CD4-positive, CD25-positive, alpha-beta regulatory T cell (primary cell): ENCODE measurements at regions not wholly inside any gene's neighbourhood (a gene's known extent, or its start where the extent isn't known, plus 50 kb on each side); places are given as distances from the start of the nearest gene placed in this dataset.

Experiments
- ATAC-seq, 2 donors: fragments of 150-1000 bp; cut with Tn5 transposase; one replicate each; pipeline ENCODE4 v1.10.0; 2021; ENCODE audit warnings: low read depth in 2 of 2, moderate number of reproducible peaks in 2 of 2, moderate library complexity in 1 of 2
- DNase-seq, 3 donors: peaks; one replicate each; pipeline versions ENCODE4 v3.0.0 to v3.0.0-alpha.2; 2012 to 2022; ENCODE audit warnings: mixed read lengths in 1 of 3
- H3K27ac ChIP-seq: one replicate; pipeline ENCODE4 v1.7.0; 2013; ENCODE audit warnings: mild to moderate bottlenecking, low read length; ENCODE audit not compliant: insufficient read depth, poor library complexity, severe bottlenecking
- H3K27me3 ChIP-seq: one replicate; pipeline ENCODE4 v1.7.0; 2013; ENCODE audit warnings: low read length; ENCODE audit not compliant: control insufficient read depth, insufficient read depth
- H3K36me3 ChIP-seq: one replicate; pipeline ENCODE4 v1.7.0; 2013; ENCODE audit warnings: mild to moderate bottlenecking, low read length, moderate library complexity; ENCODE audit not compliant: control insufficient read depth, insufficient read depth
- H3K4me1 ChIP-seq: 2 replicates; pipeline ENCODE4 v1.7.0; 2013; ENCODE audit warnings: mild to moderate bottlenecking, low read length; ENCODE audit not compliant: insufficient read depth, control insufficient read depth, poor library complexity, severe bottlenecking
- H3K4me3 ChIP-seq: one replicate; pipeline ENCODE4 v1.7.0; 2013; ENCODE audit warnings: low read depth, mild to moderate bottlenecking, low read length, moderate library complexity
- H3K9me3 ChIP-seq, 2 experiments: 1 replicate in 1 of 2; 2 replicates in 1 of 2; pipeline ENCODE4 v1.7.0; 2013; ENCODE audit warnings: low read length in 2 of 2, mild to moderate bottlenecking in 1 of 2, moderate library complexity in 1 of 2; ENCODE audit not compliant: control insufficient read depth in 2 of 2
- H3K27ac Mint-ChIP-seq, 3 donors: one replicate each; pipeline ENCODE4 v1.8.0; 2020 to 2022; ENCODE audit warnings: mild to moderate bottlenecking in 3 of 3, mixed read lengths in 3 of 3, moderate library complexity in 2 of 3
- H3K27me3 Mint-ChIP-seq: one replicate; pipeline ENCODE4 v1.8.0; 2022; ENCODE audit warnings: mild to moderate bottlenecking, mixed read lengths
- H3K36me3 Mint-ChIP-seq: one replicate; pipeline ENCODE4 v1.8.0; 2020; ENCODE audit warnings: mixed read lengths
- H3K4me1 Mint-ChIP-seq, 4 donors: one replicate each; pipeline ENCODE4 v1.8.0; 2020 to 2022; ENCODE audit warnings: mixed read lengths in 4 of 4, mild to moderate bottlenecking in 1 of 4
- H3K4me3 Mint-ChIP-seq, 4 donors: one replicate each; pipeline ENCODE4 v1.8.0; 2020 to 2022; ENCODE audit warnings: mild to moderate bottlenecking in 4 of 4, mixed read lengths in 4 of 4, moderate library complexity in 3 of 4
- H3K9me3 Mint-ChIP-seq, 7 donors: one replicate each; pipeline ENCODE4 v1.8.0; 2020 to 2022; ENCODE audit warnings: mixed read lengths in 7 of 7, mild to moderate bottlenecking in 3 of 7, moderate library complexity in 2 of 7

DNA sequence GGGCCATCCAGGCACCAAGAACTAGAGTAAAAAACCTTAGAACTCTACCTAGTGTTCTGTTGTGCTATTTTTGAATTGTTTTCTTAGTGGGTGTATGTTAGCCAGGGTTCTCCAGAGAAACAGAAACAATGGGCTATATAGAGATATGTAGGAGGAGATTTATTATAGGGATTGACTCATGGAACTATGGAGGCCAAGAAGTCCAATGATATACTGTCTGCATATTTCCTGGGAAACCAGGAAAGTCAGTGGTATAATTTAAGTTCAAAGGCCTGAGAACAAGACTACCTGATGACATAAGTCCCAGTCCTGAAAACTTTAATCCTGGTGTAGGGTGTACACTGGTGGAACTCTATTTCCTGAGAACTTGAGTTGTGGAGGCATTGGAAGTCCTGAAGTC lies 108.7 kb upstream of the ACVR1 start:
- ATAC-seq (no peak), DNase-seq (no peak)
- Histone ChIP-seq H3K4me1 (no peaks in the 10 kb centered on the region), H3K27me3 (peaks cover 4% of the 10 kb centered on the region), H3K36me3 (no peaks in the 10 kb centered on the region), H3K9me3 (peaks cover 2 to 4% of the 10 kb centered on the region in 2 experiments), H3K4me3 (no peak overlapping the region), H3K27ac (no peak overlapping the region)
- Mint-ChIP-seq H3K27me3 (no peaks in the 10 kb centered on the region), H3K36me3 (peaks cover 3% of the 10 kb centered on the region), H3K4me1 (peaks cover 0 to 5% (median 0%) of the 10 kb centered on the region in 4 donors), H3K9me3 (peaks cover 1 to 15% (median 6%) of the 10 kb centered on the region in 7 donors), H3K27ac (no peak overlapping the region), H3K4me3 (no peak overlapping the region)

DNA sequence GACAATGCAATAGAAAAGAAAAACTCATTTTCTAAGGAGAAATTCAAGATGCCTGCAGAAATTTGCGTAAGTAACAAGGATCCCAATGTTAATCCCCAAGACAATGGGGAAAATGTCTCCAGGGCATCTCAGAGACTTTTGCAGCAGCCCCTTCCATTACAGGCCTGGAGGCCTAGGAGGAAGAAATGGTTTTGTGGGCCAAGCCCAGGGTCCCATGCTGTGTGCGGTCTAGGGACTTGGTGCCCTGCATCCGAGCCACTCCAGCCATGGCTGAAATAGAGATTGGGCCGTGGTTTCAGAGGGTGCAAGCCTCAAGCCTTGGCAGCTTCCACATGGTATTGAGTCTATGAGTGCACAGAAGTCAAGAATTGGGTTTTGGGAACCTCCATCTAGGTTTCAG lies 103.9 kb upstream of the ACVR1 start:
- Mint-ChIP-seq H3K4me3 (no peak overlapping the region), H3K4me1 (no peaks in the 10 kb centered on the region), H3K27me3 (peaks cover 9% of the 10 kb centered on the region), H3K27ac (no peak overlapping the region), H3K36me3 (peaks cover 3% of the 10 kb centered on the region), H3K9me3 (peaks cover 6 to 26% (median 10%) of the 10 kb centered on the region in 7 donors)
- Histone ChIP-seq H3K9me3 (peaks cover 3 to 4% of the 10 kb centered on the region in 2 experiments), H3K27me3 (no peaks in the 10 kb centered on the region), H3K36me3 (no peaks in the 10 kb centered on the region), H3K27ac (no peak overlapping the region), H3K4me3 (no peak overlapping the region), H3K4me1 (no peaks in the 10 kb centered on the region)
- DNase-seq, result no peak
- ATAC-seq, result no peak

DNA sequence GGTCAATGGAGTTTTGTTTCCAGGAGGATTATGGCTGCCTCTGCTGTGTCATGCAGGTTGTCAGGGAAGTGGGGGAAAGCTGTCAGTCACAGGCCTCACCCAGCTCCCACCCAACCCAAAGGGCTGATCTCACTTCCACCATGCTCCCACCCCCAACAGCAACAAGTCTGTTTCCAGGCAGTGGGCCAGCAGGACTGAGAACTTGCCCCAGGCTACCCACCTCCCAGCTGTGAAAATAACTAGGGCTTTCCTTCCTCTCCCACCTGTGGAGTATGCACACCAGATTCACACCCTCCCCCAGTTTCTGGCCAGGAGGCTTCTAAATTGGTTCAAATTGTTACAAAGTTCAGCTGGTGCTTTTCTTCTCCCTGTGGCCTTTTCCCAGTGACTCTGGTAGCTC lies 95.6 kb upstream of the ACVR1 start:
- H3K4me1 ChIP-seq, result no peaks in the 10 kb centered on the region
- DNase-seq (no peak), ATAC-seq (no peak)
- Mint-ChIP-seq H3K27ac (no peak overlapping the region), H3K4me3 (no peak overlapping the region), H3K9me3 (peaks cover 0 to 13% (median 2%) of the 10 kb centered on the region in 7 donors), H3K27me3 (peaks cover 20% of the 10 kb centered on the region), H3K36me3 (no peaks in the 10 kb centered on the region), H3K4me1 (peaks cover 0 to 5% (median 1%) of the 10 kb centered on the region in 4 donors)
- no peaks in the 10 kb centered on the region for H3K9me3 ChIP-seq
- no peak overlapping the region for H3K4me3 ChIP-seq
- H3K36me3 ChIP-seq, result no peaks in the 10 kb centered on the region
- no peak overlapping the region for H3K27ac ChIP-seq
- H3K27me3 ChIP-seq, result peaks cover 2% of the 10 kb centered on the region

DNA sequence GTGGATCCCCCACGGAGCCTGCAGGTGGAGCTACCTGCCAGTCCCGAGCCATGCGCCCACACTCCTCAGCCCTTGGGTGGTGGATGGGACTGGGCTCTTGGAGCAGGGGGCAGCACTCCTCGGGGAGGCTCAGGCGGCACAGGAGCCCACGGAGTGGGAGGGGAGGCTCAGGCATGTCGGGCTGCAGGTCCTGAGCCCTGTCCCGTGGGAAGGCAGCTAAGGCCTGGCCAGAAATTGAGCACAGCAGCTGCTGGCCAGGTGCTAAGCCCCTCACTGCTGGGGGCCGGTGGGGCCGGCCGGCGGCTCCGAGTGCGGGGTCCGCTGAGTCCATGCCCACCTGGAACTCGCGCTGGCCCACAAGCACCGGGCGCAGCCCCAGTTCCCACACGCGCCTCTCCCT lies 91.7 kb upstream of the ACVR1 start:
- peaks cover 0 to 5% (median 1%) of the 10 kb centered on the region in 4 donors for H3K4me1 Mint-ChIP-seq
- no peak overlapping the region for H3K4me3 ChIP-seq
- H3K9me3 ChIP-seq, result no peaks in the 10 kb centered on the region
- no peak overlapping the region for H3K27ac ChIP-seq
- no peaks in the 10 kb centered on the region for H3K4me1 ChIP-seq
- no peak overlapping the region for H3K27ac Mint-ChIP-seq
- H3K27me3 Mint-ChIP-seq, result peaks cover 20% of the 10 kb centered on the region
- H3K36me3 Mint-ChIP-seq, result no peaks in the 10 kb centered on the region
- no peaks in the 10 kb centered on the region for H3K36me3 ChIP-seq
- H3K4me3 Mint-ChIP-seq, result no peak overlapping the region
- DNase-seq (no peak), ATAC-seq (no peak)
- H3K9me3 Mint-ChIP-seq, result peaks cover 0 to 8% (median 2%) of the 10 kb centered on the region in 7 donors
- peaks cover 2% of the 10 kb centered on the region for H3K27me3 ChIP-seq

DNA sequence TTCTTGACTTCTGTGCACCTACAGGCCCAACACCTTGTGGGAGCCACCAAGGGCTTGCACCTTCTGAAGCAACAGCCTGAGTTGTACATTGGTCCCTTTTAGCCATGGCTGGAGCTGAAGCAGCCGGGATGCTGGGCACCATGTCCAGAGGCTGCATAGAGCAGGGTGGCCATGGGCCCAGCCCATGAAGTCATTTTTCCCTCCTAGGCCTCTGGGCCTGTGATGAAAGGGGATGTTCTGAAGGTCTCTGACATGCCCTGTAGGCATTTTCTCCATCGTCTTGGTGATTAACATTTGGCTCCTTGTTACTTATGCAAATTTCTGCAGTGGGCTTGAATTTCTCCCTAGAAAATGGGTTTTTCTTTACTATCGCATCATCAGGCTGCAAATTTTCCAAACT lies 83.1 kb upstream of the ACVR1 start:
- H3K9me3 ChIP-seq, result peaks cover 22 to 24% of the 10 kb centered on the region in 2 experiments
- H3K4me1 ChIP-seq, result no peaks in the 10 kb centered on the region
- H3K4me3 ChIP-seq, result no peak overlapping the region
- H3K27ac ChIP-seq, result no peak overlapping the region
- Mint-ChIP-seq H3K4me1 (no peaks in the 10 kb centered on the region), H3K36me3 (no peaks in the 10 kb centered on the region), H3K9me3 (peaks cover 5 to 22% (median 16%) of the 10 kb centered on the region in 7 donors), H3K27me3 (no peaks in the 10 kb centered on the region), H3K27ac (no peak overlapping the region), H3K4me3 (no peak overlapping the region)
- no peak for ATAC-seq
- DNase-seq, result no peak
- H3K36me3 ChIP-seq, result no peaks in the 10 kb centered on the region
- no peaks in the 10 kb centered on the region for H3K27me3 ChIP-seq

DNA sequence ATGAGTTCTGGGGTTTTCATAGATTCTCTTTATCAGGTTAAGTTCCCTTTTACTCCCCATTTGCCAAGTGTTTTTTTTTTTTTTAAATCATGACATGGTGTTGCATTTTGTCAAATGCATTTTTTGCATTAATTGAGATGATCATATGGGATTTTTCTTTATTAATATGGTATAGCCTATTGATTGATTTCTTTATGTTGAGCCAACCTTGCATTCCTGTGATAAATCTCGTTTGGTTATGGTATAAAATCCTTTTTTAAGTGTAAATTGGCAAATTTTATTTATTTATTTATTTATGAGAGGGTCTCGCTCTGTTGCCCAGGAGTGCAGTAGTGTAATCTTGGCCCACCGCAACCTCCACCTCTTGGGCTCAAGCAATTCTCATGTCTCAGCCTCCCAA lies 81.5 kb upstream of the ACVR1 start:
- H3K27me3 ChIP-seq, result no peaks in the 10 kb centered on the region
- no peaks in the 10 kb centered on the region for H3K36me3 ChIP-seq
- Mint-ChIP-seq H3K4me3 (no peak overlapping the region), H3K4me1 (no peaks in the 10 kb centered on the region), H3K27ac (no peak overlapping the region), H3K9me3 (peaks cover 5 to 22% (median 16%) of the 10 kb centered on the region in 7 donors), H3K27me3 (no peaks in the 10 kb centered on the region), H3K36me3 (no peaks in the 10 kb centered on the region)
- H3K27ac ChIP-seq, result no peak overlapping the region
- H3K9me3 ChIP-seq, result peaks cover 22 to 24% of the 10 kb centered on the region in 2 experiments
- no peaks in the 10 kb centered on the region for H3K4me1 ChIP-seq
- ATAC-seq, result no peak
- no peak for DNase-seq
- no peak overlapping the region for H3K4me3 ChIP-seq

DNA sequence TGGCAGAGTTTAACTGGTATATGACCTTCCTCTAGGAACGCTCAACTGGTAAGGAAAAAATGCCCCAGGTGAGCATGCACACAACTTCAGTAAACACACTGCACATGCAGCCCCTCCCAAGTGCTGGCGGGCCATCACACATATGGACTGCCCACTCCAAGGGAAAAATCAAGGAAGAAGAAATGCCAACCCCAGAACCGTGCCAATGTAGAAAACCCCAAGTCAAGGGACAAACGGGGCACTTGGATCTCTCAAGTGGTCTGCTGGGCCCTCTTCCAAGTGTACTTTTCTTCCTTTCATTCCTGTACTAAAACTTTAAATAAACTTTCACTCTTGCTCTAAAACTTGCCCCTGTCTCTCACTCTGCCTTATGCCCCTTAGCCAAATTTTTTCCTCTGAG lies 76.4 kb upstream of the ACVR1 start:
- H3K27ac ChIP-seq, result no peak overlapping the region

DNA sequence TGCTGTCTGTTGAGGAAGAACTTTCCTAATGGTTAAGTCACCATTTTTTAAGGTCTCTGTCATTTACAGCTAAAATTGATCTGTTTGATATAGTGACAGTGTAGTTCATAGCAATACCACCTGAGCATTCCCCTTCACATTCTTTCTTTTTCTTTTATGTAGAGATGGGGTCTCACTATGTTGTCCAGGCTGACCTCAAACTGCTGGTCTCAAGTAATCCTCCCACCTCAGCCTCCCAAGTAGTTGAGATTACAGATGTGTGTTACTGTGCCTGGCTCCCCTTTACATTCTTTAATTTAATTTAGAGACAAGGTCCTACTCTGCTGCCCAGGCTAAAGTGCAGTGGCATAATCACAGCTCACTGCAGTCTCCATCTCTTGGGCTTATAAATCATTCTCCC lies 72.7 kb upstream of the ACVR1 start:
- Mint-ChIP-seq H3K4me1 (peaks cover 0 to 5% (median 1%) of the 10 kb centered on the region in 4 donors), H3K27ac (peak overlapping the region in 1 of 3 donors; percentile 37), H3K9me3 (peaks cover 0 to 2% (median 0%) of the 10 kb centered on the region in 7 donors), H3K4me3 (no peak overlapping the region), H3K27me3 (peaks cover 7% of the 10 kb centered on the region), H3K36me3 (no peaks in the 10 kb centered on the region)
- no peaks in the 10 kb centered on the region for H3K36me3 ChIP-seq
- H3K9me3 ChIP-seq, result no peaks in the 10 kb centered on the region
- no peak overlapping the region for H3K27ac ChIP-seq
- H3K4me3 ChIP-seq, result no peak overlapping the region
- ATAC-seq (no peak), DNase-seq (no peak)
- H3K4me1 ChIP-seq, result no peaks in the 10 kb centered on the region
- no peaks in the 10 kb centered on the region for H3K27me3 ChIP-seq

More for the DNA sequence above, 76.4 kb upstream of the ACVR1 start:
- DNase-seq, result no peak
- Mint-ChIP-seq H3K4me1 (peaks cover 0 to 2% (median under 1%) of the 10 kb centered on the region in 4 donors), H3K4me3 (no peak overlapping the region), H3K27me3 (peaks cover 7% of the 10 kb centered on the region), H3K27ac (no peak overlapping the region), H3K36me3 (no peaks in the 10 kb centered on the region), H3K9me3 (peaks cover 0 to 10% (median 4%) of the 10 kb centered on the region in 7 donors)
- no peaks in the 10 kb centered on the region for H3K36me3 ChIP-seq
- no peaks in the 10 kb centered on the region for H3K4me1 ChIP-seq
- H3K27me3 ChIP-seq, result no peaks in the 10 kb centered on the region
- H3K9me3 ChIP-seq, result peaks cover 14 to 18% of the 10 kb centered on the region in 2 experiments
- ATAC-seq, result no peak
- no peak overlapping the region for H3K4me3 ChIP-seq
